NOMO-1 treated with DMSO at 0.1 percent for 48 hours (cell line): ENCODE measurements at regions not wholly inside any gene's neighbourhood (a gene's known extent, or its start where the extent isn't known, plus 50 kb on each side); places are given as distances from the start of the nearest gene placed in this dataset.
A peak's percentile ranks its signal among the peaks of the same experiment; 100 is the strongest.

Experiments
- DNase-seq: peaks from one replicate; lab custom pipeline; 2025; ENCODE audit not compliant: unreplicated experiment; lab: John Stamatoyannopoulos, UW

- no peak for DNase-seq
Measured at GRCh38 chr16:56140645-56141044, 50.6 kb upstream of the GNAO1 start.

- no peak for DNase-seq
Measured at GRCh38 chr16:56137269-56137668, 54.0 kb upstream of the GNAO1 start.

GRCh38 chr16:56136256-56136655, 55.0 kb upstream of the GNAO1 start:
- no peak for DNase-seq

GRCh38 chr16:56134790-56135189, 56.5 kb upstream of the GNAO1 start:
- DNase-seq = no peak

- no peak for DNase-seq
Measured at GRCh38 chr16:56125922-56126321, 65.4 kb upstream of the GNAO1 start.

- DNase-seq = no peak
Measured at GRCh38 chr16:56122251-56122650, 69.0 kb upstream of the GNAO1 start.

GRCh38 chr16:56121156-56121500, 70.2 kb upstream of the GNAO1 start:
- peak; percentile 72 for DNase-seq

- no peak for DNase-seq
Measured at GRCh38 chr16:56120447-56121155, 70.7 kb upstream of the GNAO1 start.

- DNase-seq = peak; percentile 85
Measured at GRCh38 chr16:56119133-56119532, 72.2 kb upstream of the GNAO1 start.

GRCh38 chr16:56116577-56116964, 74.7 kb upstream of the GNAO1 start:
- DNase-seq = no peak

GRCh38 chr16:56115817-56116576, 75.3 kb upstream of the GNAO1 start:
- no peak for DNase-seq

- DNase-seq = no peak
Measured at GRCh38 chr16:56113223-56113622, 78.1 kb upstream of the GNAO1 start.

GRCh38 chr16:56111100-56111499, 80.2 kb upstream of the GNAO1 start:
- DNase-seq = no peak

GRCh38 chr16:56109994-56110393, 81.3 kb upstream of the GNAO1 start:
- no peak for DNase-seq

- no peak for DNase-seq
Measured at GRCh38 chr16:56109205-56109604, 82.1 kb upstream of the GNAO1 start.

GRCh38 chr16:56108724-56109123, 82.6 kb upstream of the GNAO1 start:
- DNase-seq = no peak

GRCh38 chr16:56108056-56108471, 83.2 kb upstream of the GNAO1 start:
- DNase-seq = no peak

GRCh38 chr16:56106527-56106926, 84.8 kb upstream of the GNAO1 start:
- no peak for DNase-seq

GRCh38 chr16:56102906-56103305, 88.4 kb upstream of the GNAO1 start:
- DNase-seq = no peak

GRCh38 chr16:56102183-56102686, 89.1 kb upstream of the GNAO1 start:
- no peak for DNase-seq

GRCh38 chr16:56101480-56101879, 89.8 kb upstream of the GNAO1 start:
- DNase-seq = no peak

- no peak for DNase-seq
Measured at GRCh38 chr16:56097306-56097705, 94.0 kb upstream of the GNAO1 start.

GRCh38 chr16:56094231-56094630, 97.1 kb upstream of the GNAO1 start:
- DNase-seq = no peak
